C4-2B (cell line): ENCODE measurements at regions not wholly inside any gene's neighbourhood (a gene's known extent, or its start where the extent isn't known, plus 50 kb on each side); places are given as distances from the start of the nearest gene placed in this dataset.

Experiments used
- ZFX ChIP-seq: fragments of 450-650 bp; IDR thresholded peaks from 2 replicates; pipeline ENCODE4 v1.6.1; 2017
- TF ChIP-seq, protein P1 (sequence below): fragments of 450-650 bp; conservative IDR thresholded peaks from 2 replicates; pipeline ENCODE4 v1.5.1; 2017; ENCODE audit warnings: mild to moderate bottlenecking

DNA sequence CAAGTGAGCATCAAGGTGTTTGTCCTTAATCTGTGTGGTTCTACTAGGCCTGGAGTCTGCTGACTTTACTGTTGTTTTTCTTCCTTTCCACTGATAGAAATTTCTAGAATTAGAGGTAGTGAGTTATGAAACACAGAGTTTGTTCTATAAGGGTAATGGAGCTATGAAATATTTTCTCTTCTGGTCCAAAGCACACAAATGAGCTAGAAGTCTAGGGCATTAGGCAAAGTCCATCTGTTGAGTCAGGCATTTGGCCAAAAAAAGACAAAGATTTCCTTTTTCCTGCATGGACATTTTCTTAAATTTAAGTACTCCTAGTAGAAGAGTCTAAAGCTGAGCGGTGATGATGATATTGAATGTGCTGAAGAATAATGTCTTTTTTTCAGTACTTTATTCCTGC lies 174.3 kb upstream of the STXBP5 start:
- TF ChIP-seq, protein P1, sequence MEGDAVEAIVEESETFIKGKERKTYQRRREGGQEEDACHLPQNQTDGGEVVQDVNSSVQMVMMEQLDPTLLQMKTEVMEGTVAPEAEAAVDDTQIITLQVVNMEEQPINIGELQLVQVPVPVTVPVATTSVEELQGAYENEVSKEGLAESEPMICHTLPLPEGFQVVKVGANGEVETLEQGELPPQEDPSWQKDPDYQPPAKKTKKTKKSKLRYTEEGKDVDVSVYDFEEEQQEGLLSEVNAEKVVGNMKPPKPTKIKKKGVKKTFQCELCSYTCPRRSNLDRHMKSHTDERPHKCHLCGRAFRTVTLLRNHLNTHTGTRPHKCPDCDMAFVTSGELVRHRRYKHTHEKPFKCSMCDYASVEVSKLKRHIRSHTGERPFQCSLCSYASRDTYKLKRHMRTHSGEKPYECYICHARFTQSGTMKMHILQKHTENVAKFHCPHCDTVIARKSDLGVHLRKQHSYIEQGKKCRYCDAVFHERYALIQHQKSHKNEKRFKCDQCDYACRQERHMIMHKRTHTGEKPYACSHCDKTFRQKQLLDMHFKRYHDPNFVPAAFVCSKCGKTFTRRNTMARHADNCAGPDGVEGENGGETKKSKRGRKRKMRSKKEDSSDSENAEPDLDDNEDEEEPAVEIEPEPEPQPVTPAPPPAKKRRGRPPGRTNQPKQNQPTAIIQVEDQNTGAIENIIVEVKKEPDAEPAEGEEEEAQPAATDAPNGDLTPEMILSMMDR: no peak
- TF ChIP-seq ZFX: no peak
